Astrocyte (in vitro differentiated cells and primary cell): ENCODE measurements at regions not wholly inside any gene's neighbourhood (a gene's known extent, or its start where the extent isn't known, plus 50 kb on each side); places are given as distances from the start of the nearest gene placed in this dataset.

Experiments
- DNase-seq: peaks from one replicate; pipeline ENCODE4 v3.0.0-alpha.2; 2010; ENCODE audit warnings: low read depth
- FAIRE-seq: peaks from 2 replicates; lab custom pipeline; 2011; peaks lifted over from hg19 to GRCh38; lab: Jason Lieb, UNC
- H2AFZ ChIP-seq: 2 replicates; pipeline ENCODE4 v1.6.0; 2012; ENCODE audit warnings: low read depth, low read length, inconsistent platforms
- H3K27ac ChIP-seq: 2 replicates; pipeline ENCODE4 v1.5.1; 2011; ENCODE audit warnings: low read depth, low read length, inconsistent platforms
- H3K27me3 ChIP-seq: 2 replicates; pipeline ENCODE4 v1.6.0; 2011; ENCODE audit warnings: low read length, inconsistent platforms; ENCODE audit not compliant: insufficient read depth
- H3K36me3 ChIP-seq: 2 replicates; pipeline ENCODE4 v1.5.1; 2011; ENCODE audit warnings: low read length, inconsistent platforms; ENCODE audit not compliant: insufficient read depth
- H3K4me1 ChIP-seq: 2 replicates; pipeline ENCODE4 v1.5.1; 2011; ENCODE audit warnings: low read length, inconsistent platforms; ENCODE audit not compliant: insufficient read depth
- H3K4me2 ChIP-seq: 2 replicates; pipeline ENCODE4 v1.6.0; 2012; ENCODE audit warnings: low read length, inconsistent platforms
- H3K4me3 ChIP-seq: 2 replicates; pipeline ENCODE4 v1.5.1; 2011; ENCODE audit warnings: low read depth, mild to moderate bottlenecking, low read length, inconsistent platforms; ENCODE audit not compliant: insufficient read depth
- H3K79me2 ChIP-seq: 2 replicates; pipeline ENCODE4 v1.6.0; 2012; ENCODE audit warnings: mild to moderate bottlenecking, low read length, inconsistent platforms; ENCODE audit not compliant: insufficient read depth
- H3K9ac ChIP-seq: 2 replicates; pipeline ENCODE4 v1.6.0; 2012; ENCODE audit warnings: mild to moderate bottlenecking, low read length, inconsistent platforms
- H3K9me3 ChIP-seq: 2 replicates; pipeline ENCODE4 v1.5.1; 2012; ENCODE audit warnings: low read depth, mild to moderate bottlenecking, low read length, inconsistent platforms; ENCODE audit not compliant: insufficient read depth
- H4K20me1 ChIP-seq: 2 replicates; pipeline ENCODE4 v1.6.0; 2012; ENCODE audit warnings: low read length, inconsistent platforms; ENCODE audit not compliant: insufficient read depth
- H3K27ac Mint-ChIP-seq: one replicate; pipeline ENCODE4 v1.8.0; 2021; ENCODE audit warnings: mild to moderate bottlenecking, mixed read lengths; ENCODE audit not compliant: unreplicated experiment
- H3K27me3 Mint-ChIP-seq: one replicate; pipeline ENCODE4 v1.8.0; 2021; ENCODE audit warnings: low read depth, mixed read lengths; ENCODE audit not compliant: unreplicated experiment
- H3K36me3 Mint-ChIP-seq: one replicate; pipeline ENCODE4 v1.8.0; 2021; ENCODE audit warnings: low read depth, mixed read lengths; ENCODE audit not compliant: unreplicated experiment
- H3K4me1 Mint-ChIP-seq: one replicate; pipeline ENCODE4 v1.8.0; 2021; ENCODE audit warnings: low read depth, mixed read lengths; ENCODE audit not compliant: unreplicated experiment
- H3K4me3 Mint-ChIP-seq: one replicate; pipeline ENCODE4 v1.8.0; 2021; ENCODE audit warnings: mild to moderate bottlenecking, moderate library complexity, mixed read lengths; ENCODE audit not compliant: unreplicated experiment
- H3K9me3 Mint-ChIP-seq: one replicate; pipeline ENCODE4 v1.8.0; 2021; ENCODE audit warnings: mild to moderate bottlenecking, mixed read lengths; ENCODE audit not compliant: unreplicated experiment
- EZH2 ChIP-seq: IDR thresholded peaks from 2 replicates; pipeline ENCODE4 v1.6.1; 2012; ENCODE audit warnings: mild to moderate bottlenecking, low read length, inconsistent platforms; ENCODE audit not compliant: insufficient read depth
- TF ChIP-seq, protein P1 (sequence below): IDR thresholded peaks from 2 replicates; pipeline ENCODE4 v1.5.1; 2011; ENCODE audit warnings: low read depth, mild to moderate bottlenecking, inconsistent platforms, low read length, moderate library complexity; ENCODE audit not compliant: insufficient read depth

DNA sequence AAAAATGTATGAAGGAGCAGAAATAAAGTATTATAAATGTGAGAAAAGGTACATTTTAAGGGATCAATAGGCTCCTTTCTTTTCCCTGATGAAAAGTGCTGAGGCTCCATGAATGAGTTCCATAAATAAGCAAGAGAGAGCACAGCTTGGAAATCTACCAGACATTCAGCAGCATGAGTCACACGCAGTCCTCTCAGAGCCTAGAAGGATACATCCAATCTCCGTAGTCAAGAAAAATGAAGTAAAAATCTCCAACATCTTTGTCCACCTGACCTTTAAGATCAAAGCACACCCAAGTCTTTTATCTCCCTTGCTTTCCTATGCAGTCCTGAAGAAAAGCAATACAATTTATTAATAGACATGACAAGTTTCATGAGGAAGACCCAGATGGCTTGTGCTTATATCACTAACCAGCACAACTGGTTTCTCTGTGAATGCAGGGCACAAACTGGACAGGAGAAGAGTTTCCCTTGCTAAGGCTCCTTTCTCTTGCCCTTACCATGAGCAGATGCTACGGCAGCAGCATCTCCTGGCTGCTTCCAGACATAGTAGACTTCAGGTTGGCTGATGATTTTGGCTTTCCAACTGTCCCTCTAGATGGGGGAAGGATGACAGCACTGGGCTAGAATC lies 730.8 kb downstream of the EFNB2 start:
- Histone ChIP-seq H3K27ac (no peak overlapping the region), H3K9me3 (no peaks in the 10 kb centered on the region), H4K20me1 (no peaks in the 10 kb centered on the region), H3K4me2 (peak overlapping the region; percentile 2), H3K4me1 (peaks cover 4% of the 10 kb centered on the region), H3K4me3 (no peak overlapping the region), H2AFZ (no peak overlapping the region), H3K79me2 (no peaks in the 10 kb centered on the region), H3K36me3 (no peaks in the 10 kb centered on the region), H3K27me3 (no peaks in the 10 kb centered on the region), H3K9ac (no peak overlapping the region)
- no peak overlapping the region for H3K4me3 Mint-ChIP-seq
- H3K9me3 Mint-ChIP-seq: no peaks in the 10 kb centered on the region
- H3K36me3 Mint-ChIP-seq: no peaks in the 10 kb centered on the region
- DNase-seq (peak; percentile 76), FAIRE-seq (no peak)
- no peak overlapping the region for H3K27ac Mint-ChIP-seq
- peaks cover 4% of the 10 kb centered on the region for H3K4me1 Mint-ChIP-seq
- TF ChIP-seq EZH2: no peak
- TF ChIP-seq, protein P1, sequence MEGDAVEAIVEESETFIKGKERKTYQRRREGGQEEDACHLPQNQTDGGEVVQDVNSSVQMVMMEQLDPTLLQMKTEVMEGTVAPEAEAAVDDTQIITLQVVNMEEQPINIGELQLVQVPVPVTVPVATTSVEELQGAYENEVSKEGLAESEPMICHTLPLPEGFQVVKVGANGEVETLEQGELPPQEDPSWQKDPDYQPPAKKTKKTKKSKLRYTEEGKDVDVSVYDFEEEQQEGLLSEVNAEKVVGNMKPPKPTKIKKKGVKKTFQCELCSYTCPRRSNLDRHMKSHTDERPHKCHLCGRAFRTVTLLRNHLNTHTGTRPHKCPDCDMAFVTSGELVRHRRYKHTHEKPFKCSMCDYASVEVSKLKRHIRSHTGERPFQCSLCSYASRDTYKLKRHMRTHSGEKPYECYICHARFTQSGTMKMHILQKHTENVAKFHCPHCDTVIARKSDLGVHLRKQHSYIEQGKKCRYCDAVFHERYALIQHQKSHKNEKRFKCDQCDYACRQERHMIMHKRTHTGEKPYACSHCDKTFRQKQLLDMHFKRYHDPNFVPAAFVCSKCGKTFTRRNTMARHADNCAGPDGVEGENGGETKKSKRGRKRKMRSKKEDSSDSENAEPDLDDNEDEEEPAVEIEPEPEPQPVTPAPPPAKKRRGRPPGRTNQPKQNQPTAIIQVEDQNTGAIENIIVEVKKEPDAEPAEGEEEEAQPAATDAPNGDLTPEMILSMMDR: no peak
- peaks cover 2% of the 10 kb centered on the region for H3K27me3 Mint-ChIP-seq

DNA sequence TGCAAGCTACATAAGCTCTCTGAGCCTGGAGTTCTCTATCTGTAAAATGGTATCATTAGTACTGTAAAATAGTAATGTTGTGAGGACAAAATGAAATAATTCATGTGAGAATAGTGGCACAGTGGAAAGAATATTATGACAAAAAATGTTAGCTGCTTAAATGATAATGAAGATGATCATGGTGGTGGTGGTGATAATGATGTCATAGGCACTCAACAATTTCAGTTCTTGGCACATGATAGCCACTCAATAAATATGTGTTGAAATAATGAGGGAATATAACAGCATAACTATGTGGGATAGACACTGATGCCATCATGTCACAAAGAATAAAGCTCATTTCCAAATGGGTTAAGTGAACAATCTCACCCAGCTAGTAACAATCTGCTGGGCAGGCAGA lies 736.3 kb downstream of the EFNB2 start:
- FAIRE-seq: no peak
- no peaks in the 10 kb centered on the region for H3K27me3 Mint-ChIP-seq

DNA sequence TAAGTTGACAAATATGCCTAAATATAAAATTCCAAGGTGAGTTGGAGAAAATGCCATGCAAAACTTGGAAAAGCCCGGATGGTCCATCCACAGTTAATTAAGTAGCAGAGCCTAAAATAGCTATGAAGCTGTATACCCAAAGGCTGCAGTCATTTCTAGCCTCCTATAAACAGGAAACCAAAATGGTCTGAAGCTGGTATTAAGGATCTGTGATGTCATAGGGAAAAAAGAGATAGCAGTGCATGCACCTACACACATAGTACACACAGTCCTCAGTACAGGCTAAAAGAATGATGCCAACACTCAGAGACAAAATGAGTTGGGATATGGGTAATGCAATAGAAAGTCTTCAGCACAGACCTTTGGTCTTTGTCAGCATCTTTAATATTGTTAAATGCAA lies 736.9 kb downstream of the EFNB2 start:
- H3K36me3 Mint-ChIP-seq: no peaks in the 10 kb centered on the region
- H3K9me3 Mint-ChIP-seq: no peaks in the 10 kb centered on the region
- no peak overlapping the region for H3K4me3 ChIP-seq
- no peak overlapping the region for H3K9ac ChIP-seq
- H3K9me3 ChIP-seq: no peaks in the 10 kb centered on the region
- no peaks in the 10 kb centered on the region for H3K4me1 Mint-ChIP-seq
- H4K20me1 ChIP-seq: no peaks in the 10 kb centered on the region
- DNase-seq (no peak), FAIRE-seq (no peak)
- no peak overlapping the region for H2AFZ ChIP-seq
- H3K79me2 ChIP-seq: no peaks in the 10 kb centered on the region
- no peak overlapping the region for H3K4me2 ChIP-seq
- H3K27me3 Mint-ChIP-seq: no peaks in the 10 kb centered on the region
- TF ChIP-seq, protein P1: no peak
- no peaks in the 10 kb centered on the region for H3K36me3 ChIP-seq
- no peak overlapping the region for H3K27ac ChIP-seq
- H3K4me1 ChIP-seq: no peaks in the 10 kb centered on the region
- H3K27ac Mint-ChIP-seq: no peak overlapping the region
- H3K4me3 Mint-ChIP-seq: no peak overlapping the region
- H3K27me3 ChIP-seq: no peaks in the 10 kb centered on the region

More for the DNA sequence above, 736.3 kb downstream of the EFNB2 start:
- no peaks in the 10 kb centered on the region for H4K20me1 ChIP-seq
- H2AFZ ChIP-seq: no peak overlapping the region
- no peaks in the 10 kb centered on the region for H3K9me3 ChIP-seq
- H3K27ac ChIP-seq: no peak overlapping the region
- H3K36me3 ChIP-seq: no peaks in the 10 kb centered on the region
- no peaks in the 10 kb centered on the region for H3K4me1 Mint-ChIP-seq
- TF ChIP-seq, protein P1: no peak
- TF ChIP-seq EZH2: no peak
- no peak overlapping the region for H3K9ac ChIP-seq
- no peak overlapping the region for H3K27ac Mint-ChIP-seq
- no peak overlapping the region for H3K4me3 ChIP-seq
- no peak overlapping the region for H3K4me3 Mint-ChIP-seq
- no peak overlapping the region for H3K4me2 ChIP-seq
- no peaks in the 10 kb centered on the region for H3K4me1 ChIP-seq
- H3K9me3 Mint-ChIP-seq: no peaks in the 10 kb centered on the region
- H3K36me3 Mint-ChIP-seq: no peaks in the 10 kb centered on the region
- no peaks in the 10 kb centered on the region for H3K27me3 ChIP-seq
- no peaks in the 10 kb centered on the region for H3K79me2 ChIP-seq
- DNase-seq: no peak
